HCEC 1CT (cell line): ENCODE measurements at regions not wholly inside any gene's neighbourhood (a gene's known extent, or its start where the extent isn't known, plus 50 kb on each side); places are given as distances from the start of the nearest gene placed in this dataset.

ENCODE experiments used
- DNase-seq: peaks from one replicate; pipeline ENCODE4 v3.0.0-alpha.2; 2017

DNA sequence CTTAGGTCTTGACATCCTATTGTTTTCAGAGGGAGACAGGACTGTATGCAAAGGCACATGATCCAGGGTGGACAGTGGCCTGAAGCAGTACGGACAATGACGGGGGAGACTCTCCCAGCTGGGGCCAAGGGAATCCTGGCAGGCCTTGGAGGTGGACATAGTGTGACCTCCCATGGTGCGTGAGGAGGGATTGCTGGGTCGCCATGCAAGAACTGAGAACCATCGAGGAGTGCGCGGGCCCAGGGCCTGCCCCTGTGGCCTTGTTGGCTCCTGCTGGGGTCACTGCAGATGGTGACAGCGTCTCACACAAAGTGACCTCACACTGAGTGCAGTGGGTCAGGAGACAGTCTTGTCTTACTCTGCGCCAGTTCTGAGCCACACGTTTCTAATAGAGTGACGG, 192.4 kb downstream of the GADD45G start:
- no peak for DNase-seq

DNA sequence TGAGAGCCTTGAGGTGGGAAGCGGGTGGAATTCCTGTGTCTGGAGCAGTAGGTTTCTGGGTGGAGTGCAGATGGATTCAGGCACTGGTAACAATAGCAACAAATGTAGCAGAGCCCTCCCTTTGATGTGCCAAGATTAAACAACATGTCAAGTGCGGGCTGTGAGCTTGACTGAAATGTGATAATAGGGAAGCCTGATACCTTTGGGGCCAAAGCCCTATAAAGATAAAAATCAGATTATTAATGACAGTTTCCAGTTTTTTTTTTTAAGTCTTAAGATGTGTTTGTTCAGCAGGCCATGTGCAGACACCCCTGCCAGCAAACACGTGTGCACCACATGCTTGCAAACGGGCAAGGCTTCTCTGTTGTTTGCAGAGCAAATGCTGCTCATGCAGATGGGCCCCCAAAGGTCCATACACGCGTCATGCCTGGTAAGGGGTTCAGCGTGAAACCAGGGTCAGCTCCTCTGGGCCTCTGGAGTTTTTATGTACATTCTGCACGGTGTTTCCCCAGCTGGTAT, 193.2 kb downstream of the GADD45G start:
- no peak for DNase-seq

DNA sequence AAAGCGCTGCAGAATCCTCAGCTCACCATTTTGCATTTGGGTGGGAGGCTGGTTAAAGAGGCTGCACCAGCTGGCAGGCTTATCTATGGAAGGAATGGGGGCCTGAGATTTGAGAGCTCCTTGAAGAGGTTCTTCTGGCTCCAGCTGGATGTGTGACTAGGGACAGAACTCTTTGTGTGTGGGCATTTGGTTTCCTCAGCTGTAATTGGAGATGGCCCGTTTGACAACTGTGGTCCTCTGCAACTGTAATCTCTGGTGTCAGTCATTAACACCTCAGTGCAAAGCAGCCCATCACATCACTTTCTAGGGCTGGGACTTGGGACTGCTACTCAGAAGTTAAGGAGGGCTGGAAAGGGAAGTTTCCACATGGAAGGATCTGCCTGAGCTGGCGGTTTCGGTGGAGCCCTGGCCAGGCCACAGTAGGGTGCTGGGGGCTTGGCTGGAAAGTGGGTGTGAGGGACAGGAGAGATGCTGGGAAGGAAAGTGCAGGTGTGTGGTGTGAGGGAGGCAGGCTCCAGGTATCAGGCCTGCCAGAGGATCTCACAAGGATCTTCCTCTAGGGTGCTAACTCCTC, 193.8 kb downstream of the GADD45G start:
- no peak for DNase-seq

DNA sequence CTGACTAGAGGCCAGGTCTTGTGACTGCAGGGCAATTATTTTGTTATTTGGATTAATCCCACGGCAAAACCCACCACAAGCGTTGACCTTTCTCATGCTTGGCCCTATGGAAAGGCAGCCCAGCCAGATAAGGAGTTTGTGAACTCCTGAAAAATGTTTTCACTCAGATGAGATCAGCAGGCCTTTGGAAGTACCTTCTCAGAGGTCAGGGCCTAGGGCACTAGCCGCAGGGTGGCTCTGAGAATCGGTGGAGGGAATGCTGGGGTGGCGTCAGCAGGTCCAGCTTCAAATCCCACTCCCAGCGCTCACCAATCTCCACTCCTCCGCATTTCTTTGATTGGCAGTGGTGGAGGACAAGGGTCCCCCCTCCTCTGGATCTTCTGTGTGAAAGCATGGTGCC, 194.4 kb downstream of the GADD45G start:
- no peak for DNase-seq

DNA sequence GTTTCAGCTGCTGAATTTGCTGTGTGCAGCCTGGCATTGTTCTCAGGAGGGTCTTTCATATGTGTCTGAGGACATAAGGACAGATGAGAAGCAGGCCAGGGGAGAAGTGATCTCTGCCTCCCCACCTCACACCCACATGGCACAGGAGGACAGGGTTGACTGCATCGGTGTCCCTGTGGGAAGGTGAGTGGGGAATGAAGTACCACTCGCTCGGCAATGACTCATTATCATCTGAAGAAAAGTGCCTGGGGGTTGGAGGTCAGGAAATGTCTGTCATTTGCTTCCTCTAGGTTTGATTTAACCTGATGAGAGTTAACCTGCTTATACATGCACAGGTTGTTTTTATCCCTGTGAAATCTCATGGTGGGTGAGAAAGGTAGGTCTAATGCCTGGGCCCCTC, 195.0 kb downstream of the GADD45G start:
- no peak for DNase-seq

DNA sequence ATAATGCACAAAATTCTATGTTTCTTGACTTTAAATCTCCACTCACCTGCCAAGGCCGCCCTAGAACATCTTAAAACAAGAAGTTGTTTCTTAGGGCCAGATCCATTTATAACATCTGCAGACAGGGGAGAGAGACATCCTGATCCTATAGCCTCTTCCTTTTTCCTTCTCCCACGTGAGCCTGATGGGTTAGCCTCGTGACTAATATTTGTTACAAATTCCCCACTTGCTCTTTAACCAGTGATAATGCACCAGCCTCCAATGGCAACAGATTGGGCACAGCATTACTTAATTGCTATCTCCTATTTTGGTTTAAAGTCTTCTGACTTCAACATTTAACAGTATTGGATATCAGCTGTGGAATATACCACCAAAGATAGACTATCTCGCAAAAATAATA, 196.5 kb downstream of the GADD45G start:
- DNase-seq: no peak

DNA sequence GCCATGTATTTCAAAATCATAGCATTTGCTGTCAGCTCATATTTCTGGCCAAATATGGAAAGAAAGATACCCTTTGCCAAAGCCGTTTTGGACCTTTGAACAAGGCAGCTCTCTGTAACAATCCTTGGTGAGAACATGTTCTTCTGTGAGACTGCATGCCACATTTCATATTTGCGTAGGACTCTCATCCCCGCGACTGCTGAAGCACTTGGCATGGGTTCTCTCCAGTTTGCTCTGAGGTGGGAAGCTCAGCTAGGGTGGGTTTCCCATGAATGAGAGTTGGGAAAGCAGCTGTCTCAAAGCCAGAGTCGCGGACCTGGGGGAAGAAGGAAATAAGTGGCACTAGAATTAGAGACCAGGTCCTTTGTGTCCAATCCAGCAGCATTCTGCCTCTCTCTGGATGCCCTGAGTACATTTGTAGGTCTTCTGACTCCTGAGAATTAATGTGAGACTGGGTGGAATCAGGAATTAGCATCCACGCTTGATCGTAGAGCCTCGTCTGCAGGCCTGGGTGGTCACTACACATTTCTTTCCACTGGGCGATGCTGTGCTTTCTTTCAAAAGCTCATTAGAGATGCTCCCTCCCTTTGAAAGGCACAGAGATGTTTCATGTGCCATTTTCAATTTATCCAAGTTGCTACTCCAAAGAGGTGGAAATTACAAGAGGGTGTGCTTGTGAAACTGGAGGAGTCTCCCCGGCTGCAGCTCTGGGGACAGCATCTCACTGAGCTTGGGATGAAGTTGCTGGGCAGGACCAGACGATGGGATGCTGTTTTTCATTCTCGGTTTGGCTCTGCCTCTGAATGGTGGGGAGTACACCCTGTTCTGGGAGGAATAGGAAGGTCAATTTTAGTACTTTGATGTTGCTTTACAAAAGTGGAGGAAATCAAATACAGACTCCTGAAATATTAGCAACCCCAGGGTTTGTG, 197.2 kb downstream of the GADD45G start:
- DNase-seq: no peak

DNA sequence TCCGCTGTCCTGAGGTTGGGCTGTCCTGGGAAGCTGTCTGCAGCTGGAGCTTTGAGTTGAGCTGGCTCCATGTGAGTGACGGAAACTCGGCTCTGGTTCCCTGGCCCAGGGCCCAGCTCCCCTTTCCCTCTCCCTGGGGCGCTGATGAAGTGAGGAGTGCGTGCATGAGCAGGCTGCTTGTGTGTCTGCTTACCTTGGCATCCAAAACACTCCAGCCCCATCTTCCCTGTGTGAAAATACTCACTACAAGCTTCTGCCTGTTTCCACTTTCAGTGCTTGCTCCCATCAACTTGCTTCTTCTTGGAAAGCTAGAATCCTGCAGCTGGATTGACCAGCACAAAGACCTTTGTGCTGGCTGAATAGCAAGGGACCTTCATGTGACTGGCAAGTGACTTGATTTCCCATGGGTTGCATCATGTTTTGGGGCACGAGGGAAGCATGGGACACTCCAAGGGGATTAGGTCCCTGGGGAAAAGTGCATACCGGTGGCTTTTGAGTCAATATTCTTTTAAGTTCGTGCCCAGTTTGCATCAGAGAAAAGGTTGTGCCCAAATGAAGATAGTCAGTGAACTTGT, 198.1 kb downstream of the GADD45G start:
- no peak for DNase-seq

DNA sequence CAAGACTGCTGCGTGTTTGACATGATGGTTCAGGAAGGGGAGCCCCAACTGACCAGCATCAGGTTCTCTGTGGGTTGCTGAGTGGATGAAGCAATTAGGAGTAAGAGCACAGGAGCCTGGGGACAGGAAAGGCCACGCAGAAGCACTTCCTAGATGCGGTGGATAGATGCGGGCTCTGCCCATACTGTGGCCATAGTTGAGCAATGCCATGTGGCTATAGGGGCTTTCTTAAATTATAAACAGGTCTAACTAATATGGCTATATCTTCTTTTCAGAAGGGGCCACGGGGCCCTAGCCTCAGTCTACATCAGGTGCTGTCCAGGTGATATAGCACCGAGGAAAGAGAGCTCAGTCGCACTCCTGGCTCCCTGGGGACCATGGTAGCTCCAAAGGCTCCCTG, 198.6 kb downstream of the GADD45G start:
- no peak for DNase-seq

DNA sequence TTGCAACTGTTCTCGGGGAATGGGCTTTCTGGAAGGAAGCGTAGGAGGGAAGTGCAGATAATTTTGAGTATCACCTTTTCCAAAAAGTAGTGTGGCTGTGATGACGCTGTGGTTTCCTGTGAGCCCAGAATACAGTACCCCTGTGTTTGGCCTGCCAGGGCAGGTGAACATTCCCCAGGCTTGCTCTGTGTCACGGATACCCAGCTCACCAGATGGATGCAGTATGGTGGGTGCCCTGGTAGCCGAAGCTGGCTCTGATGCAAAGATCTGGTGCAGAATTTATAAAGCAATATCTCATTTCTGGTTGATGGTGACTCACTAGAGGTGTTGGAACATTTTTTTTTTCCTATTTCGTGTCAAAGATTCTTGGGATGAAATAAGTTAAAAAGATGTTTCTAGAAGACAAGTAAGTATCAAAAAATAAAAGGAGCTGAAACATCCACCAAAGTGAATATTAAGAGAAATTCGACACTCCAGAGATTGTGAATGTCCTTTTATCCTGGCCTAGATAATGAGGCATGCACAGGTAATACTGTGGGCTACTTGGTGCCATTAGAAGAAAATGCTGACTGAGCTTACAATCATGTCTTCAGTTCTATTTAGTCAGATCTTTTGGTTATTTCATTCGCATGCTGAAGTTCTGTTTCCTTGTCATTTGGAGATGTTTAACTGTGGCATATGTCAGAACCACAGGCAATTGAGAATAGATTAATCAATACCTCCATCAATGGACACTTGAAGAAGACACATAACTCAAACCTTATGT, 200.1 kb downstream of the GADD45G start:
- DNase-seq: no peak

DNA sequence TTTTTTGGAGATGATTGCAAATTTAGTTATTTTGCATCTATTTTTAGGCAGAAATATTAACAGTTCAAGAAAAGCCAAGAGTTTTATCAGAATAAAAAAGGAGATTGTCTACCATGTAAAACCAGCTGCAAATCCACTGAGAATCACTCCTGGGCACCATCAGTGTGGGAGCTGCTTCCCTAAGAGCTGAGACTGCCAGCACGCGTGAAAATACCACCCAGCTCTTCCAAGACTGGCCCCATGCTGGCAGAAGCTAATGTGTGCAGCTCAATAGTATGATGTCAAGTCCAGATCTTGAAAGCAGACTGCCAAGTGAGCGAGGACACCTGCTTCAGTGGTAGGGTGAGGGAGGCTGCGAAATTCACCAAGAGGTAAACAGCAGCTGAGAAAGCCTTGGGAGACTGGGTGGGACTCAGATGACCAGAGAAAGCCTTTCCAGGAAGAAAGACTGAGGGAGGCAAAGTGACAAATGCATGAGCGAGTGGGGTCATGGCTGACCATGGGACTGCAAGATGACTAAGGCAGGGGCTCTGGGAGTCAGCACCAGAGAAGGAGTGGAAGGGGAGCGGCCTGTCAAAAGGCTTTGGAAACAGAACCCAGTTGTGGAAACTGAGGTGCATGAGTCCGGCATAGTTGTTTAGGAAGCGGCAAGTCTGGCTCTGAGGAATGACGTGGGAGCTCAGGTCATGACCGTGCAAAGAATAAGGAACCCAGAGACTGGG, 200.9 kb downstream of the GADD45G start:
- no peak for DNase-seq

DNA sequence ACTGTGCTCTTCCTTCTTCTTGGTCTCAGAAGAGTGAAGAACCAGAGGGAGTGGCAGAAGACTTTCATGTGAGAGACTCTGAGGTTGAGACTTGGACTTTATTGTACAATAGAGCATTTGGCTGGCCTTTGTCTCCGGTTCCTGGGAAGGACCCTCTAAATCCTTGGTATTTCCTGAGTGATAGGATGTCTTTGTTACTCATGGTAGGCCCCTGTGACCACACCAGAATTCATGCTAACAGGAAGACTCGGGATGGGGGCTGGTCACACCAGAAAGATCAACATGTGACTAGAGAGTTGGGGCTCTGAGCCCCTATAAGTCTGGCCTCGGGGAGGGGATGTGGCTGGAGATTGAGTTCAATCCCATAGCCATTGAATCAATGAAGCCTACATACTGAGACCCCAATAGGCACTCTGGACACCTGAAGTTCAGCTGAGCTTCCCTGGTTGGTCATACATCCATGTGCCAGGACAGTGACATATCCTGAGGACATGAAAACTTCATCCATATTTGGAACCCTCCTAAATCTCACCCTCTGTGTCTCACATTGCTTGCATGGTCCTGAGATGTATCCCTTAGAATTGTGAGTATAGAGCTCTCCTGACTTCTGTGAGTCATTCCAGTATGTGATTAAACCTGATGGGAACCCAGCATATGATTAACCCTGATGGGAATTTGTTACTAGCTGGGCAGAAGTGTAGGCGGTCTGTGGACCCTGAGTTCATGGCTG, 201.7 kb downstream of the GADD45G start:
- no peak for DNase-seq

DNA sequence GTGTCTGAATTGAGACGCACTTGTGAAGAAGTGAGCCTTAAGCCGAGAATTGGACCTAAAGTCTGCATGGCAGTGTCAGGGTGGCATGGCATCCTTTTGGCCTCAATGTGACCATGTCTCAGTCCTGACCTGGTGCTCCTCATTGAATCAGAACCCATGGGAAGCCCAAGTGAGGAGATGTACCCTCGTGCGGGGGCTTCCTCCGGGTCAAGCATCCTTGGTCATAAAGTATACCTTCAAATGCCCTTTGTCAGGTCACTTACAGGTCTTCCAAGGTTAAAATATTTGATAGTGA, 202.2 kb downstream of the GADD45G start:
- DNase-seq: no peak

DNA sequence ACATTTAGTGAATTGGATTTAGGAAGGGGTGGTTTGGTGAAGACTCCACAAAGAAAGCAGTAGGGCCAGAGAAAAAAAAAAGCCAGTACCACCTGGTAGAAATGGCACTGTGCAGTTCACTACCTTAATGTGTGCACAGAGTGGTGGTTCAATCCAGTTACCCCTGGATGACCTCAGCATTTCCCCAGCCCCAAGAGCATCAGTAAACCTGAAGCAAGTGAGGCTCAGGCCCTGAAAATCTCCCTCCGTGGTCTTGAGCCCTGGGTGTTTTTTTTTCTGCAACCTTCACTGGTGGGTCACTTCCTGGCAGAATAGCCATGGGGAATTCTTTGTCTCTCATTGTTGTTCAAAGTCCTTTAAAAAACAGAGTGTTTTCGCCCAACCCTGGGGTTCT, 202.9 kb downstream of the GADD45G start:
- DNase-seq: no peak

DNA sequence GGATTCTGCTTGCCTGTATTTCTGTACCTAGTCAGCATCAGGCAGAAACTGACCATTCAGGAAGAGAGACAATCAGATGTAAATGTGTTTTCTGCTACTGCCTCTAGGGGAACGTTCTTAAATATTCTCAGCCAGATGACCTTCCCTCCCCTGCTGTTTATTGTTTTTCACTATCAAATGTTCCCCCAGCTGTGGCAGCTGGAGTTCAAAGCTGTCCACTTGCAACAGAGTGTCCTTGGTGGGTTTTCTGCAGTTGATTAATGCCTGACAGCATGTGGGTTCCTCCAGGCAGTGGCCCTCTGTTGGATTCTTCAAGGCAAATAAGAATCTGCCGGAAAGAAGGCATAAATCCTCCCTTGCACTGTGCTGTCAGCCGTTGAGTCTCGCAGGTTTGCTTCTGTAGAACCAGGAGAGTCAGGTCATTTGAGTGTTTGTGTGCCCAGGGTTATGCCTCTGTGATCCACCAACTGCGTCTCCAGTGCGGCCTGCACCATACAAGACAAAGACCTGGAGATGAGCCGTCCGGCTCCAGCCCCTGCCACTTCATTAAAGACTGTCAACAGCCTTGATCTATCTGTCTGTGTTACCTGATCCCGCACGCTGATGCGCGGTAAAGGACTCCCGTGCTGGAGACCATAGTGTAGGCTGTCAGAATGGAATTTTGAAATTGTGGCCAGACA, 203.4 kb downstream of the GADD45G start:
- no peak for DNase-seq

DNA sequence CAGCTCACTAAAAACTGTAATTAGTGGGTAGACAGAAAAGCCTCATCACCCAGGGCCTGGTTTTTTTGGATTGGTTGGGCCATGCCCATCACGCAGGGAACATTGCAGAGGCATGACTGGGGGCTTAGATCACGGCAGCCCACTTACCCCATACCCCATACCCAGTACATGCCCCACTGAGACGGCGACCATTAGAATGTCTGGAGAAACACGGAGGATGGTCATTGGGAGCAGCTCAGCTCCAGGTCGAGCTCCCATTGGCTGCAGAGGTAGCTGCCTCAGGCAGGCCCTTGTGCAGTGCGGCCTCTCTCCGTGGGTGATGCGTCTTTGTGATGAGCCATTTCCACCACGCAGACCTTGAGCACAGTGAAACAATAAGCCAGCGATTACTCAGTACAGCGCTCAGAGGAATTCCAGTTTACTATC, 204.0 kb downstream of the GADD45G start:
- DNase-seq: no peak

DNA sequence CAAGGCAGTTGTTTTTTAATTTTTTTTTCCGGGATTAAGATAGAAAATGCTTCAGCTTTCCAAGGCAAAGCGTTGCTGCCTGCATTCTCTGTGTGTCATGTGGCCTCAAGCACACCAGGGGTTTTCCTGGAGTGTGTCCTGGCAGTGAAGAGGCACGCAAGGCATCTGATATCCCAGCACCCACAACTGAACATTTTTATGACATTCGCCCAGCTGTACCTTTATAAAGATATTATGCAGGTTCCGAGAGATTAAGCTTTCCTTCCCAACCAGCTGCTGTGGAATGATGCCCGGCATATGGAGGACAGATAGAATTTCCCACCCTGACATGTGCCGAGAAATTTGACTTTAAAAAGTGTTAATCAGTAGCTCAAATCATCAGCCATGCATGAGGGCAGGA, 205.6 kb downstream of the GADD45G start:
- no peak for DNase-seq

DNA sequence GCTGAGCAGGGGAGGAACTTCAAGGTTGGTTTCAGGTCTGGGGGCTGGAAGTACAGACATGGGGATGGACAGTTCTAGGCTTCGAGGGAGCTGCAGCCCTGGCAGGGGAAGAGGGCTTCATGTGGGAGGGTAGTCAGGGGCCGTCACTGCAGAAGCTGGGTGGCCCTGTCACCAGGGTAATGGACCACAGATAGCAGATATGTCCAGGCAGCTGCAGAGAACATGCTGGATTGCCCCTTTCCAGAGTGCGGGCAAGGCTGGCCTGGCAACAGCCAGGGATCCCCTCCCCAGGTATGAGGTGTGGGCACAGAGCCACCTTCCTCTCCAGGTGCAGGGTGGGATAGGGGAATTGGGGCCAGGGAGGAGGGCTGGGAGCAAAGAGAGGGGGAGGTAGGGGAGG, 206.5 kb downstream of the GADD45G start:
- DNase-seq: no peak

DNA sequence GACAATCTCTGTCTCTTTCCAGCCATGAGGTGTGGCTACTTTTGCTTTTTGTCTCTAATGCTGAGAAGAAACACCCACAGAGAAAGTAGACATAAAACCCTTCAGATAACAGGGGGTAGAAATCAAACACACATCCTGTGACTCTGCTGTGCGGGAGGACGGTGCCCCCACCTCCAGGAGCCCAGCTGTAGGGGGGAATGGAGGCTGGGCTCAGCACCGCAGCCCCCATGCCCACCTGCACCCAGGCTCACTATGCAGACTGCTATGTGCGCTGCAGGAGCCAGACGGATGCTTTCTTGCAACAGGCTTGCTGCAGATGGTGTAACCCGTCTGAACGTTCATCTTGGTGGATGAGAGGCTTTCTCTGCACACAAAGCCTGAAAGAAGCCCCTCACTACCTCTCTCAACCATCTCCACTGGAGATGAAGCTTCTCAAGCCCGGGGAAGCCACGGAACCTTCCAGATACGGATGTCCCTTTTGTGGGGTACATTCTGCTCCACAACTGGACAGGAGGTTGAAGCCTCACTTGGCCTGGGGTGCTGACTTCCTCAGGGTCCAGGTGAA, 207.2 kb downstream of the GADD45G start:
- no peak for DNase-seq

DNA sequence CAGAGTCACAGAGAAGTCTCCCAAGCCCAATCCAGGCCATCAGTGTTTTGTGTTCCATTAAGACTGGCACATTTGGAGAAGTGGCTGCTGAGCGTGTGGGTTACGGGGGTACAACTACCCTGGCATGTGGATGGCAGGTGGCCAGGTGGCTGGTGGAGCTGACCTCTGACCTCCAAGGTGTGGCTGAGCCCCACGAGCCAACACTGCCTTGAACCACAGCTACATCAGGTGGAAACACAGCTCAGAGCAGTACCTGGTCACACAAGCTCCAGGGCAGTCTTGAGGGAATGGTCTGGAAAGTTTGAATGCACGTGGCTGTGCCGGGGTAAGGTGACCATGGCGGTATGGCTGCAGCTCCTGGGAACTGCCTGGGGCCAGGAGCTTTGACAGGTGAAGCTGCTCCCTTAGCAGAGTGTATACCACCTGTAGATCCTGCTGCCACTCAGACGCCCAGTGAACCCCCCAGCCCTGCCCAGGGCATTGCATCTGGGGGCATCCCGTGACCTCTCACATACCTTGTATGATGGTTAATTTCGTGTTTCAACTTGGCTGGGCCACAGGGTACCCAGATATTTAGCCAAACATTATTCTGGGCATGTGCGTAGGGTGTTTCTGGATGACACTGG, 207.9 kb downstream of the GADD45G start:
- no peak for DNase-seq

DNA sequence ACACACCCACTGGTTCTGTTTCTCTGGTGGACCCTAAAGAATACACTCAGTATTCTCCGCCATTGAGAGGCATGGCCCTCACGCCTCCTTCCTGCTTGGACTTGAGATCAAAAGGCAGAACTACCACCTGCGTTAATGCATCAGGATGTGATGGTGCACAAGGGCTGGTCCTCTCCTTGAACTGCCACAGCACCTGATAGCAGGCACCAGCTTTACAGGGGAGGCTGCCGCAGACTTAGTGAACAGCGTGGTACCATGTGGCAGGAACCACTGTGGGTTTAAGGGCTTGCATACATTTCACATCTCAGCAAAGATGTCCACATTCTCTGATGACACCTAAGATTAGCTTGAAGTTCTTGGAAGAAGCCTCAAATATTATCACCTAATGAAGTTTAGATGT, 208.7 kb downstream of the GADD45G start:
- no peak for DNase-seq
